Adrenal gland (tissue), 5 donors: ENCODE measurements at regions not wholly inside any gene's neighbourhood (a gene's known extent, or its start where the extent isn't known, plus 50 kb on each side); places are given as distances from the start of the nearest gene placed in this dataset.
"Not testable (repeated sequence)": the region's sequence is repeated elsewhere in the genome, so short reads cannot be mapped to it uniquely, and the experiment has no call there.

Source experiments
- POLR2A ChIP-seq, 2 donors: fragments of 450-650 bp; IDR thresholded peaks; one replicate each; pipeline ENCODE4 v1.6.1; 2017; ENCODE audit warnings: antibody characterized with exemption in 2 of 2, mild to moderate bottlenecking in 2 of 2, moderate library complexity in 1 of 2
- TF ChIP-seq, protein P1 (sequence below), 6 experiments: fragments of 450-650 bp in 4 of 6; fragments of 200-600 bp in 2 of 6; sonication (generic) in 1 of 6; IDR thresholded peaks; 1 replicate in 5 of 6; 2 replicates in 1 of 6; pipeline versions ENCODE4 v1.5.1 to v1.8.0; 2016 to 2021; ENCODE audit warnings: antibody characterized with exemption in 6 of 6, mild to moderate bottlenecking in 2 of 6, moderate library complexity in 1 of 6
- donor health status: DM: no; HTN: no; CAD: no.

DNA sequence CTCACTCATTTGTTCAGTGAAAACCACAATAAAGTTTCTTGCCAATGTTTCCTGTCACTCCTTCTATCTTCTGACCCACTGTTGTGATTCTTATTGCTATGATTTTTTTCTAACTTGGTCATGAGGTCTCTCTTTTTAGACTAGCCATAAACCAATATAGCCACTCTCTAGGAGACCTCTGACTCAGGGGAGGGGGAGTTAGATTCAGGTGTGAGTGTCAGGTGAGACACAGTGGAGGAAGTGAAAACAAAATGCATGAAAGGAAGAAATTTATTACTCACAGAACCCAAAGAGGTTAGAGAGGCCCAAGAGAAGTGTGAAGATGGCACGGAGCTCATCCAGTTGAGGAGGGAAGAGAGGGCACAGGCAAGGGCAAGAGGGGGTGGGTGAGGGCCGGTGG, 94.4 kb upstream of the PRSS3 start:
- TF ChIP-seq, protein P1, sequence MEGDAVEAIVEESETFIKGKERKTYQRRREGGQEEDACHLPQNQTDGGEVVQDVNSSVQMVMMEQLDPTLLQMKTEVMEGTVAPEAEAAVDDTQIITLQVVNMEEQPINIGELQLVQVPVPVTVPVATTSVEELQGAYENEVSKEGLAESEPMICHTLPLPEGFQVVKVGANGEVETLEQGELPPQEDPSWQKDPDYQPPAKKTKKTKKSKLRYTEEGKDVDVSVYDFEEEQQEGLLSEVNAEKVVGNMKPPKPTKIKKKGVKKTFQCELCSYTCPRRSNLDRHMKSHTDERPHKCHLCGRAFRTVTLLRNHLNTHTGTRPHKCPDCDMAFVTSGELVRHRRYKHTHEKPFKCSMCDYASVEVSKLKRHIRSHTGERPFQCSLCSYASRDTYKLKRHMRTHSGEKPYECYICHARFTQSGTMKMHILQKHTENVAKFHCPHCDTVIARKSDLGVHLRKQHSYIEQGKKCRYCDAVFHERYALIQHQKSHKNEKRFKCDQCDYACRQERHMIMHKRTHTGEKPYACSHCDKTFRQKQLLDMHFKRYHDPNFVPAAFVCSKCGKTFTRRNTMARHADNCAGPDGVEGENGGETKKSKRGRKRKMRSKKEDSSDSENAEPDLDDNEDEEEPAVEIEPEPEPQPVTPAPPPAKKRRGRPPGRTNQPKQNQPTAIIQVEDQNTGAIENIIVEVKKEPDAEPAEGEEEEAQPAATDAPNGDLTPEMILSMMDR (IDR thresholded peaks at IDR 0.05): not testable (repeated sequence)
- not testable (repeated sequence) for TF ChIP-seq POLR2A (IDR thresholded peaks at IDR 0.05)
